ENCODE measurements at regions not wholly inside any gene's neighbourhood (a gene's known extent, or its start where the extent isn't known, plus 50 kb on each side); places are given as distances from the start of the nearest gene placed in this dataset.

- TF ChIP-seq EZH2 (IDR thresholded peaks at IDR 0.05; ENCODE audit: low read length) (no peak), CTCF (optimal IDR thresholded peaks at IDR 0.05 in 1 of 3, IDR thresholded peaks at IDR 0.05 in 1 of 3, conservative IDR thresholded peaks at IDR 0.05 in 1 of 3; ENCODE audit: extremely low read depth in 1 of 3, insufficient read depth in 2 of 3, low read length in 3 of 3) (no peak)
Observed at GRCh38 chr20:30815577-30816181, 441.8 kb upstream of the DEFB115 start.

Measured in keratinocyte (primary cell).